H1 (cell line): ENCODE measurements at regions not wholly inside any gene's neighbourhood (a gene's known extent, or its start where the extent isn't known, plus 50 kb on each side); places are given as distances from the start of the nearest gene placed in this dataset.

Experiments used
- CTCF ChIA-PET: fragments of 300-600 bp; sonication (Branson Sonifier 250); formaldehyde crosslinking; loops from one replicate; lab custom pipeline; 2021; ENCODE audit not compliant: partially characterized antibody; lab: Charles Lee
- POLR2A ChIA-PET: fragments of 300-600 bp; sonication (Branson Sonifier 250); formaldehyde crosslinking; loops from one replicate; lab custom pipeline; 2021; ENCODE audit warnings: inconsistent platforms; ENCODE audit not compliant: partially characterized antibody; lab: Charles Lee
- DNase-seq, 2 experiments: peaks; one replicate each; pipeline versions ENCODE4 v3.0.0 to v3.0.0-alpha.2; 2010 to 2022; ENCODE audit warnings: low spot score in 2 of 2, low read depth in 1 of 2, mixed read lengths in 1 of 2
- FAIRE-seq: peaks from 2 replicates; lab custom pipeline; 2011; peaks lifted over from hg19 to GRCh38; lab: Jason Lieb, UNC
- H2AFZ ChIP-seq: 2 replicates; pipeline ENCODE4 v1.8.1; 2012; ENCODE audit warnings: low read length, inconsistent platforms
- H2AK5ac ChIP-seq: 2 replicates; pipeline ENCODE4 v1.6.1; 2013; ENCODE audit warnings: low read depth, low read length
- H2BK120ac ChIP-seq: replicated peaks from 2 replicates; pipeline ENCODE3; 2013; ENCODE audit warnings: low read depth, low read length, inconsistent platforms
- H2BK12ac ChIP-seq: 2 replicates; pipeline ENCODE4 v1.6.1; 2013; ENCODE audit warnings: low read depth, low read length
- H2BK15ac ChIP-seq: 2 replicates; pipeline ENCODE4 v1.6.1; 2013; ENCODE audit warnings: low read length
- H2BK20ac ChIP-seq: 2 replicates; pipeline ENCODE4 v1.6.1; 2013; ENCODE audit warnings: low read length
- H2BK5ac ChIP-seq: 2 replicates; pipeline ENCODE4 v1.6.1; 2013; ENCODE audit warnings: low read depth, low read length
- H3K14ac ChIP-seq: 2 replicates; pipeline ENCODE4 v1.6.1; 2013; ENCODE audit warnings: inconsistent platforms; ENCODE audit not compliant: insufficient read length
- H3K18ac ChIP-seq: 2 replicates; pipeline ENCODE4 v1.6.1; 2013; ENCODE audit warnings: low read length; ENCODE audit errors: extremely low read depth
- H3K23ac ChIP-seq: 2 replicates; pipeline ENCODE4 v1.6.1; 2013; ENCODE audit warnings: inconsistent platforms; ENCODE audit not compliant: insufficient read length
- H3K23me2 ChIP-seq: 2 replicates; pipeline ENCODE4 v1.6.1; 2013; ENCODE audit warnings: low read depth, low read length
- H3K27ac ChIP-seq: 2 replicates; pipeline ENCODE4 v1.6.1; 2011; ENCODE audit warnings: low read depth, low read length, inconsistent platforms
- H3K27me3 ChIP-seq, 4 experiments: replicated peaks in 1 of 4; 1 replicate in 1 of 4; 2 replicates in 3 of 4; pipeline versions ENCODE4 v1.6.1 to v1.8.1; 2011 to 2013; ENCODE audit warnings: low read length in 3 of 4, mild to moderate bottlenecking in 3 of 4, inconsistent platforms in 2 of 4, mixed read lengths in 2 of 4, moderate library complexity in 1 of 4; ENCODE audit not compliant: control insufficient read depth in 3 of 4, insufficient read depth in 3 of 4; ENCODE audit errors: extremely low read depth in 1 of 4
- H3K36me3 ChIP-seq, 4 experiments: 2 replicates each; pipeline versions ENCODE4 v1.6.1 to v1.8.1; 2011 to 2013; ENCODE audit warnings: mild to moderate bottlenecking in 4 of 4, low read length in 3 of 4, moderate library complexity in 2 of 4, control low read depth in 1 of 4, inconsistent platforms in 1 of 4; ENCODE audit not compliant: insufficient read depth in 4 of 4, control insufficient read depth in 2 of 4
- H3K4ac ChIP-seq: replicated peaks from 2 replicates; pipeline ENCODE3; 2013; ENCODE audit warnings: low read length, low read depth, mixed read lengths, inconsistent platforms; ENCODE audit not compliant: insufficient read length
- H3K4me1 ChIP-seq, 4 experiments: replicated peaks in 1 of 4; 1 replicate in 1 of 4; 2 replicates in 3 of 4; pipeline versions ENCODE4 v1.6.1 to v1.8.1; 2011 to 2013; ENCODE audit warnings: low read length in 3 of 4, inconsistent platforms in 2 of 4, mixed read lengths in 1 of 4; ENCODE audit not compliant: insufficient read depth in 4 of 4, control insufficient read depth in 3 of 4
- H3K4me2 ChIP-seq, 2 experiments: 2 replicates each; pipeline versions ENCODE4 v1.6.1 to v1.8.1; 2011 to 2013; ENCODE audit warnings: low read depth in 2 of 2, low read length in 2 of 2, control low read depth in 1 of 2, inconsistent platforms in 1 of 2, mild to moderate bottlenecking in 1 of 2; ENCODE audit not compliant: insufficient read depth in 1 of 2
- H3K4me3 ChIP-seq, 4 experiments: fragments of 200-600, 300-600 bp in 1 of 4; sonication (generic), shearing (Covaris generic), sonication (Bioruptor Twin) in 1 of 4; 2 replicates each; pipeline versions ENCODE4 v1.5.1 to v1.8.1; 2011 to 2016; ENCODE audit warnings: low read length in 4 of 4, low read depth in 3 of 4, control low read depth in 2 of 4, inconsistent platforms in 2 of 4, mild to moderate bottlenecking in 2 of 4, mixed read lengths in 1 of 4, moderate library complexity in 1 of 4; ENCODE audit not compliant: insufficient read depth in 2 of 4; ENCODE audit errors: extremely low read depth in 1 of 4
- H3K56ac ChIP-seq: replicated peaks from 2 replicates; pipeline ENCODE3; 2013; ENCODE audit warnings: low read depth, mild to moderate bottlenecking, mixed read lengths, low read length, inconsistent platforms; ENCODE audit not compliant: insufficient read length
- H3K79me1 ChIP-seq: 2 replicates; pipeline ENCODE4 v1.6.1; 2013; ENCODE audit warnings: low read depth, low read length, control low read depth
- H3K79me2 ChIP-seq, 2 experiments: 2 replicates each; pipeline versions ENCODE4 v1.6.1 to v1.8.1; 2012 to 2013; ENCODE audit warnings: low read length in 2 of 2, mild to moderate bottlenecking in 2 of 2, inconsistent platforms in 1 of 2; ENCODE audit not compliant: insufficient read depth in 2 of 2, control insufficient read depth in 1 of 2
- H3K9ac ChIP-seq, 4 experiments: replicated peaks in 1 of 4; 1 replicate in 1 of 4; 2 replicates in 3 of 4; pipeline versions ENCODE4 v1.6.1 to v1.8.1; 2011 to 2013; ENCODE audit warnings: low read depth in 3 of 4, low read length in 3 of 4, control low read depth in 2 of 4, mild to moderate bottlenecking in 2 of 4, moderate library complexity in 2 of 4, inconsistent platforms in 1 of 4; ENCODE audit errors: extremely low read depth in 1 of 4
- H3K9me3 ChIP-seq, 2 experiments: 2 replicates each; pipeline versions ENCODE4 v1.6.1 to v1.8.1; 2012 to 2013; ENCODE audit warnings: mild to moderate bottlenecking in 2 of 2, moderate library complexity in 2 of 2, control low read depth in 1 of 2, inconsistent platforms in 1 of 2, low read depth in 1 of 2, low read length in 1 of 2, mixed read lengths in 1 of 2; ENCODE audit not compliant: insufficient read depth in 2 of 2
- H4K20me1 ChIP-seq, 2 experiments: replicated peaks in 1 of 2; 2 replicates each; pipeline versions ENCODE3 to v1.8.1; 2011 to 2013; ENCODE audit warnings: inconsistent platforms in 2 of 2, low read length in 2 of 2, mild to moderate bottlenecking in 1 of 2; ENCODE audit not compliant: insufficient read depth in 2 of 2, control insufficient read depth in 1 of 2
- H4K5ac ChIP-seq: 2 replicates; pipeline ENCODE4 v1.6.1; 2013; ENCODE audit warnings: low read length, low read depth, mixed read lengths, inconsistent platforms; ENCODE audit not compliant: insufficient read length
- H4K8ac ChIP-seq: 2 replicates; pipeline ENCODE4 v1.8.0; 2013; ENCODE audit warnings: mild to moderate bottlenecking, moderate library complexity, low read length, inconsistent platforms; ENCODE audit not compliant: insufficient read depth; ENCODE audit errors: extremely low read depth
- H4K91ac ChIP-seq: replicated peaks from 2 replicates; pipeline ENCODE3; 2013; ENCODE audit warnings: low read length, mixed read lengths, inconsistent platforms; ENCODE audit not compliant: insufficient read length
- ATF2 ChIP-seq: IDR thresholded peaks from 2 replicates; pipeline ENCODE4 v1.6.1; 2012; ENCODE audit warnings: low read length, inconsistent platforms
- CHD1 ChIP-seq: IDR thresholded peaks from 2 replicates; pipeline ENCODE4 v1.6.1; 2012; ENCODE audit warnings: low read depth, low read length, improper control_type of control experiment
- EZH2 ChIP-seq: fragments of 200-600 bp; sonication (generic); IDR thresholded peaks from 2 replicates; pipeline ENCODE4 v1.7.1; 2012; ENCODE audit warnings: low read depth, mild to moderate bottlenecking, moderate library complexity, low read length, inconsistent platforms; ENCODE audit not compliant: severe bottlenecking
- GTF2F1 ChIP-seq: IDR thresholded peaks from 2 replicates; pipeline ENCODE4 v1.6.1; 2012; ENCODE audit warnings: low read depth, low read length, improper control_type of control experiment, borderline replicate concordance
- NANOG ChIP-seq: IDR thresholded peaks from 2 replicates; pipeline ENCODE4 v1.6.1; 2011; ENCODE audit warnings: low read length, low read depth, mild to moderate bottlenecking, inconsistent platforms; ENCODE audit not compliant: insufficient read depth, poor library complexity, severe bottlenecking
- POLR2AphosphoS5 ChIP-seq: IDR thresholded peaks from 2 replicates; pipeline ENCODE4 v1.6.1; 2011; ENCODE audit warnings: low read depth, low read length
- RBBP5 ChIP-seq: IDR thresholded peaks from 2 replicates; pipeline ENCODE4 v1.7.1; 2012; ENCODE audit warnings: low read depth, mild to moderate bottlenecking, inconsistent platforms, low read length, moderate library complexity, borderline replicate concordance
- RXRA ChIP-seq: IDR thresholded peaks from 2 replicates; pipeline ENCODE4 v1.6.1; 2011; ENCODE audit warnings: low read depth, mild to moderate bottlenecking, low read length, moderate library complexity; ENCODE audit not compliant: insufficient read depth
- SAP30 ChIP-seq: fragments of 300-600 bp; sonication (generic); IDR thresholded peaks from 2 replicates; pipeline ENCODE4 v1.7.1; 2012; ENCODE audit warnings: low read length, moderate library complexity, mild to moderate bottlenecking, inconsistent platforms; ENCODE audit not compliant: insufficient read depth, insufficient replicate concordance
- SIX5 ChIP-seq: IDR thresholded peaks from 2 replicates; pipeline ENCODE4 v1.6.1; 2011; ENCODE audit warnings: mild to moderate bottlenecking, low read depth, low read length
- SP2 ChIP-seq: IDR thresholded peaks from 2 replicates; pipeline ENCODE4 v1.6.1; 2012; ENCODE audit warnings: mild to moderate bottlenecking, low read length, inconsistent platforms
- SRF ChIP-seq: IDR thresholded peaks from 2 replicates; pipeline ENCODE4 v1.6.1; 2011; ENCODE audit warnings: mild to moderate bottlenecking, low read depth, low read length, moderate library complexity
- TAF1 ChIP-seq: IDR thresholded peaks from 2 replicates; pipeline ENCODE4 v1.6.1; 2011; ENCODE audit warnings: mild to moderate bottlenecking, low read depth, low read length
- ZNF274 ChIP-seq: IDR thresholded peaks from 2 replicates; pipeline ENCODE4 v1.7.0; 2012; ENCODE audit warnings: low read length, borderline replicate concordance; ENCODE audit errors: extremely low read depth
- WGBS, 2 experiments: shearing (Covaris generic) in 1 of 2; methylation state at CpG; one replicate each; pipeline versions ENCODE4 v1.1.6 to v1.1.7; 2013 to 2015; ENCODE audit warnings: low lambda C conversion rate in 2 of 2, mixed read lengths in 2 of 2, inconsistent platforms in 1 of 2, low coverage in 1 of 2, missing lambda C conversion rate in 1 of 2; ENCODE audit not compliant: insufficient replicate concordance in 2 of 2, insufficient coverage in 1 of 2, insufficient read length in 1 of 2; ENCODE audit errors: extremely low coverage in 1 of 2, missing lambda C conversion rate in 1 of 2; 5-methylcytosine and 5-hydroxymethylcytosine counted together

DNA sequence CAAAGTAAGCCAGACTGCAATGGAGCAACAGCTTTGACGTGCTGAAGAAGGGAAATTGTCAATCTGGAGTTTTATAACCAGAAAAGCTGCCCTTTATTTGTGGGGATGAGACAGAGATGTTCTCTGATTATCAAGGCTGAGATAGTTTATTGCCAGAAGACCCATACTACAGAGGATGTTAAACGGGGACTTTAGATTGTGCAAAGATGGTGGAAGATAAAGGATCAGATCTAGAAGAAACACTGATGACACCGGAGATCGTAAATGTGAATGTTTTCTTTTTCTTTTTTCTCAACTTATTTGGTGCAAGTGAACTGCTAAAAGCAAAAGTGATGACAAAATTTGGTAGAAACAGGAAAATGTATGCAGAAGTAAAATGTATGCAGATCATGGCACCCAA lies 178.3 kb upstream of the PLEKHG7 start:
- ChIA-PET CTCF (no interaction called here), POLR2A (no interaction called here)
- DNase-seq = no peak
- no peak overlapping the region for H3K9ac ChIP-seq
- H3K36me3 ChIP-seq = no peaks in the 10 kb centered on the region
- no peak overlapping the region for H2AFZ ChIP-seq
- no peak overlapping the region for H3K18ac ChIP-seq
- no peak overlapping the region for H2BK15ac ChIP-seq
- H3K79me2 ChIP-seq = no peaks in the 10 kb centered on the region
- no peaks in the 10 kb centered on the region for H4K20me1 ChIP-seq
- no peak overlapping the region for H4K8ac ChIP-seq
- H3K4me3 ChIP-seq = no peak overlapping the region
- H4K91ac ChIP-seq = no peak overlapping the region
- no peaks in the 10 kb centered on the region for H3K79me1 ChIP-seq
- no peak overlapping the region for H2BK20ac ChIP-seq
- no peaks in the 10 kb centered on the region for H3K9me3 ChIP-seq
- no peak overlapping the region for H3K23ac ChIP-seq
- H3K14ac ChIP-seq = no peak overlapping the region
- no peak overlapping the region for H2BK120ac ChIP-seq
- H3K4me2 ChIP-seq = no peak overlapping the region
- H3K23me2 ChIP-seq = no peaks in the 10 kb centered on the region
- no peak for FAIRE-seq
- 96% methylated on average over 4 of the region's 4 CpGs; no CpG with 5 or more reads in 1 of the 2 experiments for WGBS, 2 experiments
- no peak overlapping the region for H4K5ac ChIP-seq
- no peak overlapping the region for H3K56ac ChIP-seq
- no peak overlapping the region for H3K4ac ChIP-seq
- no peaks in the 10 kb centered on the region for H3K27me3 ChIP-seq
- H3K27ac ChIP-seq = no peak overlapping the region
- no peak overlapping the region for H2AK5ac ChIP-seq
- H2BK12ac ChIP-seq = no peak overlapping the region
- no peaks in the 10 kb centered on the region for H3K4me1 ChIP-seq
- H2BK5ac ChIP-seq = no peak overlapping the region
- no peak for TF ChIP-seq ZNF274
- no peak for TF ChIP-seq GTF2F1
- no peak for TF ChIP-seq RXRA
- TF ChIP-seq TAF1 = no peak
- no peak for TF ChIP-seq POLR2AphosphoS5
- no peak for TF ChIP-seq CHD1
- TF ChIP-seq EZH2 = no peak
- no peak for TF ChIP-seq RBBP5
- no peak for TF ChIP-seq NANOG
- TF ChIP-seq SRF = no peak
- TF ChIP-seq SIX5 = no peak
- no peak for TF ChIP-seq ATF2
- TF ChIP-seq SP2 = no peak
- no peak for TF ChIP-seq SAP30
